ENCODE measurements at regions not wholly inside any gene's neighbourhood (a gene's known extent, or its start where the extent isn't known, plus 50 kb on each side); places are given as distances from the start of the nearest gene placed in this dataset.

DNA sequence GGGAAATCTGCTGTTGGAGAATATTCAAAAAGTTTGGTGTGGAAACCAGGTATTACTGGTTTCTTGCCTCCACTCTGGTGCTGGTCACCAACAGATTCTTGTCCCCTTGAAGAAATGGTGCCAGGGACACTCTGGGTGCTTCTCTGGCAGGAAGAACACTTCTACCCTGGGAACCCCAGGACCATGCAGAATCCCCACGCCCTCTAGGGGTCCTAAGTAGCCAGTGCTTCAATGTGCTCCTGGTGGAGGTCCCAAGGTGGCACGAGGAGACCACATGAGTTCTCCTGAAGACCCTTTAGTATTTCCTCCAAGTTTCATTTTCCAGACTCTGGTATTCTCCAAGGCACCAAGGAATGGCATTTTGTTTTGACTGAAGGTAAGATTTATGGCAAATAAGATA, 380.6 kb downstream of the TSN start:
- H3K4me3 ChIP-seq (ENCODE audit: low read depth, low read length): no peak overlapping the region
- DNase-seq (ENCODE audit: low read depth): no peak
- TF ChIP-seq, protein P1, sequence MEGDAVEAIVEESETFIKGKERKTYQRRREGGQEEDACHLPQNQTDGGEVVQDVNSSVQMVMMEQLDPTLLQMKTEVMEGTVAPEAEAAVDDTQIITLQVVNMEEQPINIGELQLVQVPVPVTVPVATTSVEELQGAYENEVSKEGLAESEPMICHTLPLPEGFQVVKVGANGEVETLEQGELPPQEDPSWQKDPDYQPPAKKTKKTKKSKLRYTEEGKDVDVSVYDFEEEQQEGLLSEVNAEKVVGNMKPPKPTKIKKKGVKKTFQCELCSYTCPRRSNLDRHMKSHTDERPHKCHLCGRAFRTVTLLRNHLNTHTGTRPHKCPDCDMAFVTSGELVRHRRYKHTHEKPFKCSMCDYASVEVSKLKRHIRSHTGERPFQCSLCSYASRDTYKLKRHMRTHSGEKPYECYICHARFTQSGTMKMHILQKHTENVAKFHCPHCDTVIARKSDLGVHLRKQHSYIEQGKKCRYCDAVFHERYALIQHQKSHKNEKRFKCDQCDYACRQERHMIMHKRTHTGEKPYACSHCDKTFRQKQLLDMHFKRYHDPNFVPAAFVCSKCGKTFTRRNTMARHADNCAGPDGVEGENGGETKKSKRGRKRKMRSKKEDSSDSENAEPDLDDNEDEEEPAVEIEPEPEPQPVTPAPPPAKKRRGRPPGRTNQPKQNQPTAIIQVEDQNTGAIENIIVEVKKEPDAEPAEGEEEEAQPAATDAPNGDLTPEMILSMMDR (IDR thresholded peaks at IDR 0.05; ENCODE audit: control insufficient read depth, extremely low read depth, insufficient read depth): peak; percentile 17; the same call in 1 of the 2 replicates

DNA sequence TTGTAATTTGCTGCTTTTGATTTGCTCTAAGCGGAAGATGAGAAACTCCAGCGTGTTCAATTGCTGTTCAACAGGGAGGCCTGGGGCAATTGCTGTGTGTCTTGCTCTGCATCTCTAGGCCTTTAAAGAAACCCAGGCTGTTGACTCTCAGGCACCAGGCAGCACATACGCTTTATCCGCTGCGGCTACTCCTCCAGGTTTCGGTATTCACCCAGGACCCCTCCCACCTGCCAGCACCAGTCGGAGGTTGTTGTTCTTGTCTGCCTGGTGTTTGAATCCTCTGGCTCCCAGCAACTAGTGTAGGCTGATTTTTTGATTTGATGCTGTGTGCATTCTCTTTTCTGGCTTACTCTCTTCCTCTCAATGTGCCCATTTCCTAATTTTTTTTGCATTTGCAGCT, 383.1 kb downstream of the TSN start:
- DNase-seq (ENCODE audit: low read depth): no peak
- H3K4me3 ChIP-seq (ENCODE audit: low read depth, low read length): no peak overlapping the region
- TF ChIP-seq, protein P1 (IDR thresholded peaks at IDR 0.05; ENCODE audit: control insufficient read depth, extremely low read depth, insufficient read depth): no peak

- no peak for DNase-seq (ENCODE audit: low read depth)
- TF ChIP-seq, protein P1 (IDR thresholded peaks at IDR 0.05; ENCODE audit: control insufficient read depth, extremely low read depth, insufficient read depth): no peak
- no peak overlapping the region for H3K4me3 ChIP-seq (ENCODE audit: low read depth, low read length)
Observed at GRCh38 chr2:122139739-122140420, 384.4 kb downstream of the TSN start.

DNA sequence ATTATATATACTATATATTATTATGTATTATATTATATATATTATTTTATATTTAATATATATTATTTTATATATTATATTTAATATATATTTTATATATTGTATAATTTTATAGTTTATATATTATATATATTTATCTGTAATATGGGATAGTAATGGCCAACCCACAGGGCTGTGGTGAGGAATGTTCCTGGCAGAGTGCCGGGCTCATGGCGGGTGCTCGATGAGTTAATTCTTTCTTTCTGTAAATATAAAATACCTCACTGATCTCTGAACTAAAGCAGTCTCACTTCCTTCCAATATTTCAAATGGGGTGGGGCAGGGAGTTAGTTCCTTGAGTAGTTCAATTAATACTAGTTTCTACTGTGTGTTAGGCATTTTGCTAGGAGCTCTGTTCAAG, 389.4 kb downstream of the TSN start:
- TF ChIP-seq, protein P1 (IDR thresholded peaks at IDR 0.05; ENCODE audit: control insufficient read depth, extremely low read depth, insufficient read depth): no peak
- H3K4me3 ChIP-seq (ENCODE audit: low read depth, low read length): no peak overlapping the region
- DNase-seq (ENCODE audit: low read depth): no peak

- DNase-seq (ENCODE audit: low read depth): no peak
- TF ChIP-seq, protein P1 (IDR thresholded peaks at IDR 0.05; ENCODE audit: control insufficient read depth, extremely low read depth, insufficient read depth): no peak
- no peak overlapping the region for H3K4me3 ChIP-seq (ENCODE audit: low read depth, low read length)
Observed at GRCh38 chr2:122145856-122146255, 390.4 kb downstream of the TSN start.

DNA sequence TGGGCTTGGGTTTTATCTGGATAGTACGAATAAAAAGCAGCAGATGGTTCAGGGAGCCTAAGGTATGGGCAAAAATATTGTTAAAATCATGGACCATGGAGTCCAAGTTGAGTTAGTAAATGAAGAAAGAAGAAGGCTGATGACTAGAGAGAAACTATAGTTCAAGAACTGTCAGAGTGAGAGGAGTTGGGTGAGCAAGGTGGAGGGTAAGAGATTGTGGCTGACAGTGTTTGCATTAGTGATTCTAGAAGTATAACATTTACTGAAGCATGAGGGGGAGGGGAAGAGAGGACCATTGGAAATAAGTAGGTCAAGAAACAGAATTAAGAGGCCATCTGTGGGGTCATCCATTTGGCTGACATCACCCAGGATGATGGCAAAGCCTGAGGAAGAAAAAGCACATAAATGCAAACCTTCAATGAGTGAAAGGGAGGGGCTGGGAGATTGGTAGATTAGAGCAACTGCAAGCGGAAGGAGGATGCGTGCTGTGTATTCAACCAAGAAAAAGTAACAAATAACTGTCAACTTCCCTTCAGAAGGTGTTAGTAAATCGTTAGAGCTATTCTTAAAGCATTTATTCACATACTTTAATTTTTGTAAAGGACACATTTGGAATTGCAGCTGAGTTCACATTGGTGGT, 392.8 kb downstream of the TSN start:
- TF ChIP-seq, protein P1 (IDR thresholded peaks at IDR 0.05; ENCODE audit: control insufficient read depth, extremely low read depth, insufficient read depth): no peak
- DNase-seq (ENCODE audit: low read depth): no peak

More for the DNA sequence above, 392.8 kb downstream of the TSN start:
- no peak overlapping the region for H3K4me3 ChIP-seq (ENCODE audit: low read depth, low read length)

Data from LNCaP clone FGC (cell line).